ENCODE measurements at regions not wholly inside any gene's neighbourhood (a gene's known extent, or its start where the extent isn't known, plus 50 kb on each side); places are given as distances from the start of the nearest gene placed in this dataset.
"Not testable (repeated sequence)": the region's sequence is repeated elsewhere in the genome, so short reads cannot be mapped to it uniquely, and the experiment has no call there.

GRCh38 chrX:115388879-115389278 lies 99.4 kb downstream of the LUZP4 start:
- TF ChIP-seq CTCF (IDR thresholded peaks at IDR 0.05; ENCODE audit: partially characterized antibody, unreplicated experiment), result no peak
- Mint-ChIP-seq H3K27ac (ENCODE audit: unreplicated experiment) (no peak overlapping the region), H3K4me3 (ENCODE audit: unreplicated experiment) (no peak overlapping the region), H3K27me3 (ENCODE audit: unreplicated experiment) (no peaks in the 10 kb centered on the region), H3K36me3 (ENCODE audit: unreplicated experiment) (no peaks in the 10 kb centered on the region), H3K9me3 (ENCODE audit: unreplicated experiment) (no peaks in the 10 kb centered on the region), H3K4me1 (ENCODE audit: low read depth, unreplicated experiment) (no peaks in the 10 kb centered on the region)
- DNase-seq, result no peak

DNA sequence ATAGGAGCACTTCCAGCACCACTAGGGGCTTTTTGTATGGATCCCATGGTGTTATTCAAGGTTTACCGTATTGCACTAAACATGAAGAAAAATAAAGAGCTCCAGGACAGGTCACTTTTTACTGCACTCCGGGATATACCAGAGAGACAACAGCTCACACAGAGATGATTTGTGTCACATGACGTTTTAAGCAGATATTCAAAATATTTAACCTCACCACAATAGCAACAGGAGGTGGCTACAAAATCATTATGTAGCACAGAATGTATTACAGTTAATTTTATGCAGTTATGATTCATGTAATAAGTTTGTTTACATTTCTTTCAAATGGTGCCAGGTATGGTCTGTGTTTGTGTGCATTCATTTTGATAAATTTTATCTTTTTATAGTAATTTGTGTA lies 100.6 kb downstream of the LUZP4 start:
- Mint-ChIP-seq H3K4me1 (ENCODE audit: low read depth, unreplicated experiment) (no peaks in the 10 kb centered on the region), H3K27me3 (ENCODE audit: unreplicated experiment) (no peaks in the 10 kb centered on the region), H3K9me3 (ENCODE audit: unreplicated experiment) (no peaks in the 10 kb centered on the region), H3K4me3 (ENCODE audit: unreplicated experiment) (no peak overlapping the region), H3K27ac (ENCODE audit: unreplicated experiment) (no peak overlapping the region), H3K36me3 (ENCODE audit: unreplicated experiment) (no peaks in the 10 kb centered on the region)
- no peak for DNase-seq
- TF ChIP-seq CTCF (IDR thresholded peaks at IDR 0.05; ENCODE audit: partially characterized antibody, unreplicated experiment), result no peak

DNA sequence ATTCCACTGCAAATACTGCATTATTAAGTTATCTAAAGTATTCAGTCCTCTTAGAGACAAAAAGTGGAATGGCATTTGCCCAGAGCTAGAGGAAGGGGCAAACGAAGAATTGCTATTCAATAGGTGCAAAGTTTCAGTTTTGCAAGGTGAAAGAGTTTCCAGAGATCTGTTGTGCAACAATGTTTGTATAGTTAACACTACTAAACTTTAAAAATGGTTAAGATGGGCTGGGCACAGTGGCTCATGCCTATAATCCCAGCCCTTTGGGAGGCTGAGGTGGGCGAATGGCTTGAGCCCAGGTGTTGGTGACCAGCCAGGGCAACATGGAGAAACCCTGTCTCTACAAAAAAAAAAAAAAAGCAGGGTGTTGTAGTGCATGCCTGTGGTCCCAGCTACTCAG lies 102.5 kb downstream of the LUZP4 start:
- Mint-ChIP-seq H3K9me3 (ENCODE audit: unreplicated experiment) (no peaks in the 10 kb centered on the region), H3K27me3 (ENCODE audit: unreplicated experiment) (no peaks in the 10 kb centered on the region), H3K4me1 (ENCODE audit: low read depth, unreplicated experiment) (no peaks in the 10 kb centered on the region), H3K4me3 (ENCODE audit: unreplicated experiment) (no peak overlapping the region), H3K27ac (ENCODE audit: unreplicated experiment) (no peak overlapping the region), H3K36me3 (ENCODE audit: unreplicated experiment) (no peaks in the 10 kb centered on the region)
- no peak for TF ChIP-seq CTCF (IDR thresholded peaks at IDR 0.05; ENCODE audit: partially characterized antibody, unreplicated experiment)
- no peak for DNase-seq

DNA sequence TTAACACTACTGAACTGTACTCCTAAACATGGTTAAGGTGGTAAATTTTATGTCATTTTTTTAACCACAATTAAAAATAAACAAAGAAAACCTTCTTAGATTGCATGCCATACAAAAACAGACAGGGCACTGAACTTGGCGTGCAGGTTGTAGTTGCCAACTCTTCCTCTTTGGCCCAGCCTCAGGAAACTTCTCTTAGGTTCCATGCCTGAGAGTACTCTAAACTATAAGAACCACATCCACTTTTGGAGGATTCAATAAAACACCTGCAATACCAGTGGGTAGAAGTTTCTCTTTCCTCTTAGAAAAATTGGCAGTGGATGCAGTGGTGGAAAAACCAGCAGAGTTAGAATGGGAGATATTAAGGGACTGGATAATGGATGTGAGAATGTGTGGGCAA lies 103.4 kb downstream of the LUZP4 start:
- Mint-ChIP-seq H3K9me3 (ENCODE audit: unreplicated experiment) (no peaks in the 10 kb centered on the region), H3K27ac (ENCODE audit: unreplicated experiment) (no peak overlapping the region), H3K36me3 (ENCODE audit: unreplicated experiment) (no peaks in the 10 kb centered on the region), H3K4me1 (ENCODE audit: low read depth, unreplicated experiment) (no peaks in the 10 kb centered on the region), H3K27me3 (ENCODE audit: unreplicated experiment) (no peaks in the 10 kb centered on the region), H3K4me3 (ENCODE audit: unreplicated experiment) (no peak overlapping the region)
- TF ChIP-seq CTCF (IDR thresholded peaks at IDR 0.05; ENCODE audit: partially characterized antibody, unreplicated experiment), result no peak
- DNase-seq, result no peak

GRCh38 chrX:115393271-115393670 lies 103.8 kb downstream of the LUZP4 start:
- Mint-ChIP-seq H3K27ac (ENCODE audit: unreplicated experiment) (no peak overlapping the region), H3K36me3 (ENCODE audit: unreplicated experiment) (no peaks in the 10 kb centered on the region), H3K4me1 (ENCODE audit: low read depth, unreplicated experiment) (no peaks in the 10 kb centered on the region), H3K4me3 (ENCODE audit: unreplicated experiment) (no peak overlapping the region), H3K27me3 (ENCODE audit: unreplicated experiment) (no peaks in the 10 kb centered on the region), H3K9me3 (ENCODE audit: unreplicated experiment) (no peaks in the 10 kb centered on the region)
- TF ChIP-seq CTCF (IDR thresholded peaks at IDR 0.05; ENCODE audit: partially characterized antibody, unreplicated experiment), result no peak
- no peak for DNase-seq

GRCh38 chrX:115394806-115395205 lies 105.3 kb downstream of the LUZP4 start:
- H3K4me1 Mint-ChIP-seq (ENCODE audit: low read depth, unreplicated experiment); H3K4me3 Mint-ChIP-seq (ENCODE audit: unreplicated experiment); H3K36me3 Mint-ChIP-seq (ENCODE audit: unreplicated experiment); H3K27me3 Mint-ChIP-seq (ENCODE audit: unreplicated experiment); DNase-seq; H3K27ac Mint-ChIP-seq (ENCODE audit: unreplicated experiment); H3K9me3 Mint-ChIP-seq (ENCODE audit: unreplicated experiment): not testable (repeated sequence)

All from glutamatergic neuron (in vitro differentiated cells).